ENCODE measurements at regions not wholly inside any gene's neighbourhood (a gene's known extent, or its start where the extent isn't known, plus 50 kb on each side); places are given as distances from the start of the nearest gene placed in this dataset.

- TF ChIP-seq CTCF (IDR thresholded peaks at IDR 0.05) (no peak), POLR2A (IDR thresholded peaks at IDR 0.05) (no peak), EP300 (IDR thresholded peaks at IDR 0.05) (no peak), POLR2AphosphoS5 (IDR thresholded peaks at IDR 0.05) (no peak)
Observed at GRCh38 chr4:60173103-60173502, 1027.0 kb upstream of the ADGRL3 start.

Measured in upper lobe of left lung (tissue), 4 donors.